Mucosa of gallbladder (tissue), 1 donor: ENCODE measurements at regions not wholly inside any gene's neighbourhood (a gene's known extent, or its start where the extent isn't known, plus 50 kb on each side); places are given as distances from the start of the nearest gene placed in this dataset.
"Not testable (repeated sequence)": the region's sequence is repeated elsewhere in the genome, so short reads cannot be mapped to it uniquely, and the experiment has no call there.

Experiments used
- DNase-seq: peaks from one replicate; pipeline ENCODE4 v3.0.0-alpha.2; 2020; ENCODE audit warnings: low spot score
- donor health status: DM: no; HTN: no; CAD: no.

DNA sequence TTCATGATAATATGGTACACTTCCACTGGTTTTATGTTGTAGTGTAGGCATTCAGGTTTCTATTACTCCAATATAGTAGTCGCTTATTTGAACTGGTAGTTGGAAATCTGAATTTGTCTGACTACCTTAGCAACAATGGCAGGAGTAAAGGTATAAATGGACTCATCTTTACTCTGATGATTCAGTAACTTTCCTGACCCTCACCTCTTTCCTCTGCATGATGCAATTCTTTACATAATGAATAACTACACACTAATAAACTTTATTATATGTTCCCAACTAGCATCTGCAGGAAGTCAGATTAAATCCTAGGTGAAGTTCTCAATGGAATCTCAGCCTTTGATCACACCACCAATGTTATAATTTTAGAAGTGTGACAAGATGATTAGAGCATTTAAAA is 70.5 kb upstream of the ATP2B1 start:
- no peak for DNase-seq

DNA sequence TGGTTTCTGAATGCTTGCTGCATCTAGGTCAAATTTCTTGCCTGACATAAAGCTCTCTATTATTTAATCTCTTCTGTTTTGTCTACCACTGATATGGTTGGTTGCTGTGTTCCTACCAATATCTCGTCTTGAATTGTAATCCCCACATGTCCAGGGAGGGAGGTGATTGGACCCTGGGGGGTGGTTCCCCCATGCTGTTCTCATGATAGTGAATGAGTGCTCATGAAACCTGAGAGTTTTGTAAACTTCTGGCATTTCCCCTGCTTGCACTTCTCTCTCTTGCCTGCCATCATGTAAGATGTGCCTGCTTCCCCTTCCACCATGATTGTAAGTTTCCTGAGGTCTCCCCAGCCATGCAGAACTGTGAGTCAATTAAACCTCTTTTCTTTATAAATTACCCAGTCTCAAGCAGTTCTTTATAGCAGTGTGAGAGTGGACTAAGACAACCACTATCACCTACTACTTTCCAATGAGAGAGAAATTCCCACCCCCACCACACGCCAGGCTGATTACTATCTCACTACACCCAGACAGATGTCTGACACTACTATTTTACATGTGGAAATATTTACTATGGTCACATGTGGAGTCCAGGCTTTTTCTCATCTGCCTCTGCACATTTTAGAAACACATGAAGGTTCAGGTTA is 69.2 kb upstream of the ATP2B1 start:
- no peak for DNase-seq

DNA sequence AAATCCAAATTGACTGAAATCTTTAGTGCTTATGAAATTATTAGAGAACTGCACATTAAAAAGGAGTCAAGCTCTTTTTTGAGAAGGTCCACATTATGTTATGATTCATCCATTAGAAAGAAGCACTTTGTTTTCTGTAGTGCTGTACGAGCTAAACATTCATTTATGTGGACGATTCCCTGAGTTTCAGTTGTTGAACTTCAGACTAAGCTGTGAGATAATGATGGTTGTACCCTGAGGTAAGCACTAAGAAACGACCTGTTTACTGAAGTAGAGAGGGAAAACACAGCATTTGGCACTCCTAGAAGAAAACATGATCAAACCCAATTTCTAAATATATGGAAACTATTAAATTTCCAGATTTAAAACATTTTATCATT is 67.3 kb upstream of the ATP2B1 start:
- no peak for DNase-seq

DNA sequence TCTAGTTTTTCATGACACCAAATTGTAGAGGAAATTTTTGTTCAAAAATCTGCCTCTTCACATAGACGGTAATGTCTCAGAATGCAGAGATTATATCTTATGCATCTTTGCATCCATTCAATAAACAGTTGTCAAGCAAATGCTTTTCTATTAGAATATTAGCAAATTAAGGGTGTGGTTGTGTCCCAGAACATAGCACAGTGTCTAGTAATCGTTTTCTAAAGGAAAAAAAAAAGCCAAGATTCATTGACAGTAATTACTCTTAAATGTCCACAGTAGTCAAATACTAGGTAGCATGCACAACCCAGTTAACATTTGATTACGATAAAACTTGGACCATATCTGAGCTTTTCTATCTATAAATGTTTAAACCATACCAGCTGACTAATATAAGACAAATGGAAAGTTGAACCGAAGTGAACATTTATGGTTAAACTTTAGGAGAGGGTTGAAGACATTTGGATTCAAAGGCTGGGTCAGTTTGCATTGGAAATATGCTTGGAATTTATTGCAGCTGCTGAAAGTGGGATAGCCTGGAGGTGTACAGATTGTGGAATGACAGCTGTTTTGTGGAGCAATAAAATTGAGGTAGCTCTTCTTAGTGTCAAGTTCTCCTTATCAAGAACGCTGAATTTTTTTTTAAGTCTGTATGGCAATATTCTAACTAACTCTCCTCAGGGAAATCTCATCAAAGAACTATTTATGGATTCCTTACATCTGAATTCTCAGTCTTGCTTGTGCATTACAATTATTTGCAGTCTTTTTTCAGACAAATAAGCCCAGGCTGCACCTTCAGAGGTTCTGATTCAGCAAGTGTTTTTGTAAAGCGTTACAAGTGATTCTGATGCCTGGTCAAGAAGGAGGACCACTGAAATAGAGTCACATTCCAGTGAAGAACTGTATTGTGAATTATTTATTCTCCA is 66.7 kb upstream of the ATP2B1 start:
- no peak for DNase-seq

DNA sequence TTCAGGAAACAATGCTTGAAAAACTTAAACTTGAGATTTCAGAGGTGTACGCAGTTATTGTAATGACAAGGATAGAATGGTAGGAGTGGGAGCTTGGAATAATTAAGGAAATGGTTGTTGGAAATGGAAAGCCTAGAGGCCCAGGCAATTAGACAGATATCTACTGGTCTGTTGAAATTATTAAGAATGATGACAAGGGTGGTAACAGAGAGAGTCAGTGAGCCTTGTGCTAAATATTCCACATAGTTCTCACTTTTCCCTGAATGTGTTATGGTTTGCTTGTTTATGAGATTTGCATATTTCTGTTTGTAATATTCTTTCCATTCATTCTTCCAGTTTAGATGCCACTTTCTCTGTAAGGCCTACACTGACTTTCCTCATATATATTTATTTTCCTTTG is 66.0 kb upstream of the ATP2B1 start:
- DNase-seq = no peak

DNA sequence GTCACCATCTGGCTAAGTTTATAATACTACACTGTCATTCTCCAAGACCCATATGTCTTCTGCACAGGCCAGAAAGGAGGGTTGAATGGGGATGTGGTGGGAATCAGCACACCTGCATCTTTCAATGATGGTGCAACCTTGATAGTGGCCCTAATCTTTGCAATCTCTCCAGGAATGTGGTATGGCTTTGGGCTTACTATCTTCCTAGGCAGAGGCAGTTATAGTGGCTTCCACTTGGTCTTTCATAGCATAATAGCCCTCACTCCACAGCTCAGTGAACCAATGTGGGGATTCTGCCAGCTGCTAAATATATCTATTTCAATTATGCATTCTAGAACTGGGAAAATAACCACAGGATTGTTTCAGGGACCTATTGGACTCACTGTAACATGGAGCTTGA is 61.8 kb upstream of the ATP2B1 start:
- DNase-seq = no peak

DNA sequence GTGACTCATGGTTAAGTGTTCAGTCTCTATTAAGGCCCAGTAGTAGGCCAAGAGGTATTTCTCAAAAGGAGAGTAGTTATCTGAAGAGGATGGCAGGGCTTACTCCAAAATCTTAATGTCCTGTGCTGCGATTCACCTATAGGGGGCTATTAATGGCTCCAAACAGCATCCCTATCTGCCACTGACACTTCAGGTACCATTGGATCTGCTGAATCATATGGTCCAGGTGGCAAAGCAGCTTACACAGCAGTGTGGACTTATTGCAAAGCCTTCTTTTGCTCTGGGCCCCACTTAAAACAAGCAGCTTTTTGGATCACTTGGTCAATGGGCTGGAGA is 60.8 kb upstream of the ATP2B1 start:
- no peak for DNase-seq

DNA sequence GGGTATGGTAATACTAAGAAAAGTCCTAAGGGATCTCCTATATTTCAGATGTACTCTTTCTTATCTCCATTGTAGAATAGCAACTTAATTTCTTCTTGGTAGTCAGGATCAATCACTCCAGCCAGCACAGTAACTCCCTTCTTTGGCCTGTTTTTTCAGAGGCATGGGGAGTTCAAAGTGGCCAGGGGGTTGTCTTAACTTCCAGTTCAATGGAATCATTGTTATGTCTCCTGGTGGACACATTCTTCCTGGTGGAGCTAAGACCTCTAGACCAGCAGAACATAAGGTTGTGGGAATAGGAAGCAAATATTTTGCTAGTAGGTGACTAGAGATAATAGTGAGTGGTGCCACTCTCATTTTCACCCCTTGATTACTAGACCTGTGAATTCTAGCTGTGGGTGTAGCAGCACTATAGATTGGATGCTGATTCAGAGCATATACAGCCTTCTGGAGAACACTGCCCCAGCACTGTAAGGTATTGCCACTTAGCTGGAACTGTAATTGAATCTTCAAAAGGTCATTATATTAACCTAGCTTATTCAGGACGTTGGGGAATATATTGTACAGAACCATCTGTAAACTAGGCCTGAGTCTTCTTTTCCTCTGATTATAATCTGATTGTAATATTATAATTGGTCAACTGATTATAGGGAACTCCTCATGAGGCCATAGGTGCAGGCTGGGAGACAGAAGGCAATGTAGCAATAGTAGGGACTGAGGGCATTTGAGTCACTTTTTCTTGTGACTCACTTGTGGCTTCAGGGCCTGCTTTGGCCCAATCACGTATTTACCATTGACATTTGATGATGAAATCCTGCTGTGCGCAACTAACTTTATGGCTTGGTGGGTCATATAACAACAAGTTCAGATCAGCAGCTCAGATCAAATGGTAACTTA is 60.2 kb upstream of the ATP2B1 start:
- no peak for DNase-seq

DNA sequence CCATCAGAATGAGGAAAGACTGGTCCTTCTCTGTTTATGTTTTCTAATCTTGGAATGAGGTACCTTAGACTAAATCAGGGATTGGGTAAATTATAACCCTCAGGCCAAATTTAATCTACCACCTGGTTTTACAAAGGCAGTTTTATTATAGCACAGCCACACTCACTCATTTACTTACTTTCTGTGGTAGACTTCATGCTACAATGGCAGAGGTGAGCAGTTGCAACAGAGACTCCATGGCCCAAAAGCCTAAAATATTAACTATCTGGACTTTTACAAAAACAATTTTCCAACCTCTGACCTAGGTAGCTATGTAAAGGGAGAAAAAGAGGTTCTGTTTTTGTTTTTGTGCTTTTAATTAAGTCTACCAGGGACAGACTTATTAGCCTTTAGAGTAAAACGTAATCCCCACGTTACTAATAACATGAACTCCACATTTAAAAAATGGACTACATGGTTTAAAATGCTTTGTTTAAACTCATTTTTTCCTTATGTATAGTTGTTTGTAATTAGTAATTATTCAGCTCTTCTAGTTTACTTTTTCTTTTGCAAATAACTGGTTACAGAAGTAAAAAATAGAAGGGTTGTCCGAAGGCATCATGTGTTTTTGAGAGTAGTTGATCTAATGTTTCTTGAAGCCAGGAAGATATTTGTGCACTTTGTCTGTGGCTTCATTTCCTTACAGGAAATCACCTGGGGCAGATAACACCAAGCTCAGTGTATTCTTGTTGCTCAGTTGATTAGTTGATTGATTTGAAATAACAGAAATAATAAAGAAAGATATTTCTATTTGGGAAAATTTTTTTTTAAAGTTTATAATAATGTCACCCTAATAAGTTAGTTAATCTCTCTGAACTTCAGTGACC is 57.6 kb upstream of the ATP2B1 start:
- DNase-seq = no peak

DNA sequence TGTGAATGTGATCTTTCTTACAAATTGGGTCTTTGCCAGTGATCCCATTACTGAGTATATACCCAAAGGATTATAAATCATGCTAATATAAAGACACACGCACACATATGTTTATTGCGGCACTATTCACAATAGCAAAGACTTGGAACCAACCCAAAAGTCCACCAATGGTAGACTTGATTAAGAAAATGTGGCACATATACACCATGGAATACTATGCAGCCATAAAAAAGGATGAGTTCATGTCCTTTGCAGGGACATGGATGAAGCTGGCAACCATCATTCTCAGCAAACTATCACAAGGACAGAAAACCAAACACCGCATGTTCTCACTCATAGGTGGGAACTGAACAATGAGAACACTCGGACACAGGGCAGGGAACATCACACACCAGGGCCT is 55.5 kb upstream of the ATP2B1 start:
- DNase-seq = not testable (repeated sequence)

DNA sequence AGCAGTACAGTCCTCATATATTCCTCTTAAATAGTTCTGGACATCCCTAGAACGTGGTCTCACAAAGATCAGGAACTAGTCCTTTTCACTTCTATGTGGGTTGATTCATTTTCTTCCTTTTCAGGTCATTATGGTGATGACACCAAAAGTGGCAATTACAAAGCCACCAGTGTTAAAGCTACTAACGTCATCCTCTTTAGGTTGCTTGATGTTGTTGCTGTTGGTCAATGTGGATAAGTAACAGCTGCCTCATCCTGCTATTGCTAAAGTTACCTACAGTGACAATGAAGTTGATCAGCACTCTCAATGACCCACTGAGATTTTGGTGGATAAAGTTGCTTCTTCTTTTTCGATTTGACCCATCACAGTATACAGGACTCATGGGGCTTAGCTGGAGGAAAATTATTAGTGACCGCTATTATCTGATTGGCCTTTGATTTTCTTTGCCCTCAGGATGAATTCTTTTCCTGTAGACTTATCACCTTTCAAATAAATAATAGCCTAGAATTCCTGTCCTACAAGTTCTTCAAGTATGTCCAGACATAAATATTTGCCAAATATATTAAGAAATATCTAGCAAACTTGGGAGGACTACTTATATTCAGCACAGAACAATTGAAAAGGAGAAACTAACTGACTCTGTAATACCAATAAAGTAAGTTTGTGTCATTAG is 54.0 kb upstream of the ATP2B1 start:
- DNase-seq = no peak

DNA sequence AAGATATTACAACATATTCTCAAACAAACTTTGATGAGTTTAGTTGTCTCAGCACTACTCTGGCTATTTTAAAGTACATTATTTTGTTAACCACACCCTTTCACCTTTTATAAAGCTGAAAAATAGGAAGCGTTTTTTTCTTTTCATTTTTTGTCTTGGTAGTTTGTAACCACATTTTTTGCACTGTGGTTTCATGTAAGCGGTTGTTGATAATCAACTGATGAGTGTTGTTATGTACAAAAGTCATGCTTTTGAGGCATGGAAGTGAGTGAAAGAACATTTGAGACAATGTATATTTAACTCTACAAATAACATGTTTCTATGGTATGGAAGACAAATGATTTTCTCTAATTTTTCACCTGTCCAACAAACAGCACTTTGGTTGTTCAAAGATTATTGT is 52.1 kb upstream of the ATP2B1 start:
- no peak for DNase-seq
